ENCODE measurements at regions not wholly inside any gene's neighbourhood (a gene's known extent, or its start where the extent isn't known, plus 50 kb on each side); places are given as distances from the start of the nearest gene placed in this dataset.

- FAIRE-seq (no peak), ATAC-seq (no peak), DNase-seq (ENCODE audit: low spot score) (no peak)
- no peak overlapping the region for H3K27ac ChIP-seq (ENCODE audit: extremely low read length, insufficient read depth, low read length)
- H4K20me1 ChIP-seq (ENCODE audit: insufficient read depth, low read length): no peaks in the 10 kb centered on the region
- H3K4me3 ChIP-seq (replicated peaks in 1 of 3; ENCODE audit: insufficient read depth in 1 of 3, low read depth in 2 of 3, low read length in 3 of 3): no peak overlapping the region
- no peak overlapping the region for H3K9ac ChIP-seq (ENCODE audit: insufficient read depth, low read depth, low read length)
- ChIA-PET CTCF (ENCODE audit: low intra/inter-chr PET ratio, low total read pairs) (no interaction called here), POLR2A (no interaction called here)
- intact Hi-C loops (cut with micrococcal nuclease; ENCODE audit: unreplicated experiment): no loop called here
- H3K4me1 ChIP-seq (ENCODE audit: insufficient read depth, low read length): peaks cover 7% of the 10 kb centered on the region
- no peaks in the 10 kb centered on the region for H3K79me2 ChIP-seq (ENCODE audit: insufficient read depth, low read length)
- BruUV-seq (replicated peaks): no TSS peak
- no peak overlapping the region for H3K4me2 ChIP-seq (ENCODE audit: low read depth, low read length)
- no peaks in the 10 kb centered on the region for H3K36me3 ChIP-seq (replicated peaks in 1 of 2; ENCODE audit: control insufficient read depth in 1 of 2, insufficient read depth in 2 of 2, low read length in 2 of 2)
- H3K27me3 ChIP-seq (ENCODE audit: control insufficient read depth in 1 of 2, insufficient read depth in 2 of 2, low read length in 2 of 2): peaks cover 0 to 12% of the 10 kb centered on the region in 2 experiments; a peak in 1 of 5 replicates
- no peak for TF ChIP-seq ATAD3A (CRISPR knock-in tag; IDR thresholded peaks at IDR 0.05)
- no peak for TF ChIP-seq TFDP1 (CRISPR knock-in tag; IDR thresholded peaks at IDR 0.05; ENCODE audit: borderline replicate concordance)
- in situ Hi-C loops (cut with HindIII; ENCODE audit: extremely low pct_ligation_motif_present, low pct_unique_long_range_greater_than_20kb): no loop called here
- H3K9me3 ChIP-seq (ENCODE audit: low read length): no peaks in the 10 kb centered on the region
- no peak overlapping the region for H2AFZ ChIP-seq (ENCODE audit: low read length)
- WGBS (ENCODE audit: low lambda C conversion rate): 32% methylated on average over 6 of the region's 6 CpGs
Measured at GRCh38 chr6:160912411-160912810, 79.2 kb upstream of the MAP3K4 start.

DNA sequence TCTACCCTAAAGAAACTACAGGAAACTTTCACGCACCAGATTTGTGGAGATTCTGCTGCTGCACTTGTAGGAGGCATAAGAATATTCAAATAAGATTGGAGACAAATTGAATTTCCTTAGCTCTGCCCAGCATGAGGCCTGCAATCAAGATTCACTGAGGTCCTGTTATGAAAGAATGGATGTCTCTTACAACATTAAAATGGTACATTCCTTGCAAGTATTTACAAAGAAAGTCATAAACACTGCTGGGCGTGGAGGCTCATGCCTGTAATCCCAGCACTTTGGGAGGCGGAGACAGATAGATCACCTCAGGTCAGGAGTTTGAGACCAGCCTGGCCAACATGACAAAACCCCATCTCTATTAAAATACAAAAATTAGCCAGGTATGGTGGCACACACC is 74.0 kb upstream of the MAP3K4 start:
- no peaks in the 10 kb centered on the region for H3K36me3 ChIP-seq (replicated peaks in 1 of 2; ENCODE audit: control insufficient read depth in 1 of 2, insufficient read depth in 2 of 2, low read length in 2 of 2)
- no peak overlapping the region for H3K9ac ChIP-seq (ENCODE audit: insufficient read depth, low read depth, low read length)
- no peak overlapping the region for H3K27ac ChIP-seq (ENCODE audit: extremely low read length, insufficient read depth, low read length)
- ATAC-seq (no peak), DNase-seq (ENCODE audit: low spot score) (no peak), FAIRE-seq (no peak)
- WGBS (ENCODE audit: low lambda C conversion rate): 75% methylated on average over 3 of the region's 3 CpGs
- POLR2A ChIA-PET: no interaction called here
- no peaks in the 10 kb centered on the region for H4K20me1 ChIP-seq (ENCODE audit: insufficient read depth, low read length)
- peaks cover 0 to 7% of the 10 kb centered on the region in 2 experiments; a peak in 2 of 5 replicates for H3K27me3 ChIP-seq (ENCODE audit: control insufficient read depth in 1 of 2, insufficient read depth in 2 of 2, low read length in 2 of 2)
- CTCF ChIA-PET (ENCODE audit: low intra/inter-chr PET ratio, low total read pairs): no interaction called here
- no peak overlapping the region for H3K4me3 ChIP-seq (replicated peaks in 1 of 3; ENCODE audit: insufficient read depth in 1 of 3, low read depth in 2 of 3, low read length in 3 of 3)
- no TSS peak for BruUV-seq (replicated peaks)
- in situ Hi-C loops (cut with HindIII; ENCODE audit: extremely low pct_ligation_motif_present, low pct_unique_long_range_greater_than_20kb): no loop called here
- intact Hi-C loops (cut with micrococcal nuclease; ENCODE audit: unreplicated experiment): no loop called here
- H3K4me2 ChIP-seq (ENCODE audit: low read depth, low read length): no peak overlapping the region
- H3K4me1 ChIP-seq (ENCODE audit: insufficient read depth, low read length): peaks cover 38% of the 10 kb centered on the region
- H2AFZ ChIP-seq (ENCODE audit: low read length): no peak overlapping the region
- peaks cover 7% of the 10 kb centered on the region for H3K9me3 ChIP-seq (ENCODE audit: low read length)
- H3K79me2 ChIP-seq (ENCODE audit: insufficient read depth, low read length): no peaks in the 10 kb centered on the region
- TF ChIP-seq, protein P1, sequence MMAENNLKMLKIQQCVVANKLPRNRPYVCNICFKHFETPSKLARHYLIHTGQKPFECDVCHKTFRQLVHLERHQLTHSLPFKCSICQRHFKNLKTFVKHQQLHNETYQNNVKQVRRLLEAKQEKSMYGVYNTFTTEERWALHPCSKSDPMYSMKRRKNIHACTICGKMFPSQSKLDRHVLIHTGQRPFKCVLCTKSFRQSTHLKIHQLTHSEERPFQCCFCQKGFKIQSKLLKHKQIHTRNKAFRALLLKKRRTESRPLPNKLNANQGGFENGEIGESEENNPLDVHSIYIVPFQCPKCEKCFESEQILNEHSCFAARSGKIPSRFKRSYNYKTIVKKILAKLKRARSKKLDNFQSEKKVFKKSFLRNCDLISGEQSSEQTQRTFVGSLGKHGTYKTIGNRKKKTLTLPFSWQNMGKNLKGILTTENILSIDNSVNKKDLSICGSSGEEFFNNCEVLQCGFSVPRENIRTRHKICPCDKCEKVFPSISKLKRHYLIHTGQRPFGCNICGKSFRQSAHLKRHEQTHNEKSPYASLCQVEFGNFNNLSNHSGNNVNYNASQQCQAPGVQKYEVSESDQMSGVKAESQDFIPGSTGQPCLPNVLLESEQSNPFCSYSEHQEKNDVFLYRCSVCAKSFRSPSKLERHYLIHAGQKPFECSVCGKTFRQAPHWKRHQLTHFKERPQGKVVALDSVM (CRISPR knock-in tag; IDR thresholded peaks at IDR 0.05): no peak
- TF ChIP-seq MAFG (CRISPR knock-in tag; IDR thresholded peaks at IDR 0.05) (no peak), ZNF142 (CRISPR knock-in tag; IDR thresholded peaks at IDR 0.05) (no peak), STAT6 (CRISPR knock-in tag; IDR thresholded peaks at IDR 0.05; ENCODE audit: borderline replicate concordance) (no peak)

Data from HepG2 (cell line).